DMS 273 treated with DMSO at 0.1 percent for 48 hours (cell line): ENCODE measurements at regions not wholly inside any gene's neighbourhood (a gene's known extent, or its start where the extent isn't known, plus 50 kb on each side); places are given as distances from the start of the nearest gene placed in this dataset.
"Not testable (repeated sequence)": the region's sequence is repeated elsewhere in the genome, so short reads cannot be mapped to it uniquely, and the experiment has no call there.

Experiments used
- DNase-seq: peaks from one replicate; lab custom pipeline; 2025; lab: John Stamatoyannopoulos, UW

DNA sequence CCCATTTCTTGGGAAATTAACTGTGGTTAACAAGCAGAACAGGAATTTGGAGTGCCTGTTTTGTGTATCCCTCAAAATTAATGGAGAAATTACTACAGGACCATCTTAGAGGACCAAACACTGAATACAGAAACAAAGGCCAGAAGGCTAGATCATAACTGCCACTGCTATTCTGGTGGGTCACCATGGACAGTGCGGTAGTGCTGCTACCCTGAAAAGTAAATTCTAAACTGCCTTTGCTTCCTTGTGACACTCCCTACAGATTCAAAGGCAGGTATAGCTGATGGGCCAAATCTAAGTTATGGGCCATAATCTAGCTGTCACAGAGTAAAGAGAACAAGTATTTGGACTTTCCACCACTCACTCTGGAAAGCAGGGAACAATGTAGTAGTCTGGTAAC, 575.8 kb upstream of the ADGRB3 start:
- no peak for DNase-seq

DNA sequence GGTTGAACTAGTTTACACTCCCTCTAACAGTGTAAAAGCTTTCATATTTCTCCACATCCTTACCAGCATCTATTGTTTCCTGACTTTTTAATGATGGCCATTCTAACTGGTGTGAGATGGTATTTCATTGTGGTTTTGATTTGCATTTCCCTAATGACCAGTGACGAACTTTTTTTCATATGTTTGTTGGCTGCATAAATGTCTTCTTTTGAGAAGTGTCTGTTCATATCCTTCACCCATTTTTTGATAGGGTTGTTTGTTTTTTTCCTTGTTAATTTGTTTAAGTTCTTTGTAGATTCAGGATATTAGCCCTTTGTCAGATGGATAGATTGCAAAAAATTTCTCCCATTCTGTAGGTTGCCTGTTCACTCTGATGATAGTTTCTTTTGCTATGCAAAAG, 578.5 kb upstream of the ADGRB3 start:
- DNase-seq: not testable (repeated sequence)

DNA sequence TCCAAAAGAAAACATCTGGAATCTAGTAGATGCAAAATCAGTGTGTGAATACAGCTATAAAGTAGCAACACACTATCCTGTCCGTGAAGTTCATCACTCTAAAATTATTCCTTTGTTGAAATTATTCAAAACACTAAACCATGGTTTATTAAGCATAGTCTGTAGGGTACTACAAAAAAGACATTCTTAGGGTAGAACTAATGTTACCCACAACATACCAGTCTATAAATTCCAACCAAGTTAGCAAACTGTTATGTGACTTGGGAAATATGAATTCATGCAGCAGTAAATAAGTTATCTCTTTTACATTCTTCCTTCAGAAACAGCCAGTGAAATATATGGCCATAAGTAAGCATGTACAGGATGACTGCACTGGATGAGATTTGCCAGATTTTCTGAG, 580.3 kb upstream of the ADGRB3 start:
- DNase-seq: no peak

DNA sequence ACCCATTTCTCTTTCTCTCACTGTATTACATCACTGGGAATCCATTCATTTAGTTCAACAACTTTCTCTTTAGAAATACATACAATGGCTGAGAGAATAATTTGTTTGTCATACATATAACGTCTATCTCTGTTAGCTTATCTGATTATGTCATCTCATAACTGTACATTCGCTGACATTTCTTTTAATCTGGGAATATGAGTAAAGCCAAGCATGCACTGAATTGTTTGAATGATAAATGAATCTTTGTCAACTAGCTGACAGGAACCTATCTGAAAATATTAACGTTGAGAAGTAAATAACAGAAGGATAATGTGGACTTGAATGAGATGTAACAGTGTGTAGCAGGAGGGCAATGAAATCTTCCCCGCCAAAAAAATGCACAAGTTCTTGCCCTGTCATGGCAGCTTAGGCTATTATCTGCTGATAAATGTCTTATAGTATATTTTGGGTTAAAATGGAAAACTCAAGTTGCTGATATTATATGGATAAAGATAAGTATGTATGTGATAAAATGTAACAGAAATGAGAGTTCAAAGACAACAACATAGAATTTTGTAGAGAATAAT, 581.2 kb upstream of the ADGRB3 start:
- no peak for DNase-seq

DNA sequence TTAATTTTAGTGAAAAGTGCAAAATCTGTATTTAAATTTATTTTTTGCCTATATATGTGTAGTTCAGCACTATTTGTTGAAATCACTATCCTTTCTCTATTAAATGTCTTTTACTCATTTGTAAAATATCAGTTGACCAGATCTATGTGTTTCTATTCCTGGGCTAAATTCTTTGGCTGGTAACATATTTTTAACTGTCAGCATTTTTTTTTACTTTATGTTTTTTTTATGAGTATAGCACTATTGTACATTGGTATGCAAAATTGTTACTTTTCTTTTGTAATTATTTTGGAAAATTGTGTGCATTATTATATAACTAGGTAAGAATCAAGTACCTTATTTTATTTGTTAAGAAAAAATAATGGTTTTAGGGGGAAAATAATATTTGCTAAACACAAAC, 582.8 kb upstream of the ADGRB3 start:
- no peak for DNase-seq

DNA sequence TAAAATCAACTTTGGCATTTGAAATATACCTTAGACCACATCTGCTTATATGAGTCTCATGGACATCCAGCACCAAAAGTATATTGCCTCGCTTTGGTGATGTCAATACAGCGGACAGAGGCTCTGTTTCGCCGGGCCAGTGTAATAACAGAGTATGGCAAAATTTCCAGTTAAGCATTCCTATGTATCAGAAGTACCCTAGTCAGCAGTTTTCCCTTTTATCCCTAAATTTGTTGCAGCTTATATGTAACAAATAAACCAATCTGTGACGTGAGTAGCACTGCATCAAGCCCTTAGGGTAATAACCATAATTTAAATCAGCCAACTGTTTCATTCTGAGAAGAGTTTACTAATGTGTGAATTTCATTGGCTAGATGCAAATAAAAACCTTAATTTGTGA, 585.5 kb upstream of the ADGRB3 start:
- no peak for DNase-seq

DNA sequence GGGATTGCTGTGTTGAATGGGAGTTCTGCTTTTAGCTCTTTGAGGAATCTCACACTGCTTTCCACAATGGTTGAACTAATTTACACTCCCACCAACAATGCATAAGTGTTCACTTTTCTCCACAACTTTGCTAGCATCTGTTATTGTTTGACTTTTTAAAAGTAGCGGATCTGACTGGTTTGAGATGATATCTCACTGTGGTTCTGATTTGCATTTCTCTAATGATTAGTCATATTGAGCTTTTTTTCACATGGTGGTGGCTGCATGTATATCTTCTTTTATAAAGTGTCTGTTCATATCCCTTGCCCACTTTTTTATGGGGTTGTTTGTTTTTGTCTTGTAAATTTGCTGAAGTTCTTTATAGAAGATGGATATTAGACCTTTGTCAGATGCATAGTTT, 588.3 kb upstream of the ADGRB3 start:
- no peak for DNase-seq

DNA sequence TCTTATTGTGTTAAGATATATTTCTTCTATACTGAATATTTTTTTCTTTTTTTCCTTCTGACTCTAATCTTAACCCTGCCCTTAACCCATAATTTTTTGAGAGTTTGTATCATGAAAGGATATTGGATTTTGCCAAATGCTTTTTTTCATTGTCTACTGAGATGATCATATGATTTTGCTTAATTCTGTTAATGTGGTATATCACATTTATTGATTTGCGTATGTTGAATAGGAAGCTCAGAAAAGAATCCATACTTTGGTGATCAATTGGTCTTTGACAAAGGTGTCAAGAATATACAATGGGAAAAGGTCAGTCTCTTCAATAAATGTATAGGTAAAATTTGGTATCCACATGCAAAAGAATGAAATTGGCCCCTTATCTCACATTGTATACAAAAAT, 588.8 kb upstream of the ADGRB3 start:
- no peak for DNase-seq

DNA sequence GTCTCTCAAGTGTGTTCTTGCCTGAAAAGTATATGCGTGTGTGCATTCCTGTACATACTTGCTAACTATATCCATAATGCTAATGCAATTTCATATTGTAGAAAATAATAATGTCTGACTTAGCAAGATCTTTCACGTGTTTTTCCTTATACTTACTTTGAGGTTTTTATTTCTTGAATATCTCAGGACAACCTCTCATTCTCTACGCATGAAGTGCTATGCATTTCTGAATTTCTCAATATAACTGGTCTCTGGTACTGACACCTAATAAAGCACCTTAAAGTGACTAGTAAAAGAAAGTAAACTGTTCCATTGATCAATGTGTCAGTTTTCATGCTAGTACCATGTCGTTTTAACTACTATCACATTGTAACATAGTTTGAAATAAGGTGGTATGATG, 589.9 kb upstream of the ADGRB3 start:
- DNase-seq: no peak

DNA sequence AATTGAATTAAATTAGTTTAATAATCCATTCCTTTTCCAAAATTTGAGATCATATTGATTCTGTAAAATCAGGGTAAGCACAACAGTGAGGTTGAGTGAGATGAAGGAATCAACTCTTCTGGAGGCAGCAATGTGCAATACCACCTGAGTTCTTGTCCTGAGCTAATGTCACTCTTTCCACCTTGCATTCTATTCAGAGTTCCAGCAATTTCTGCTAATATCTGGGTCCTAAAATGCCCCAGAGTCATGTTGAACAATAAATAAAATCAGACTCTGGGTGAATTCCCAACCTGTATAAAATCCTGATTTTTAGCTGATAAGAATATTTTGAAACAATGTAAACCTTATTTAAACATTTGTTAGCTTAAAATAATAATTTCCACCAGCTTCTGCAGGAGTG, 590.8 kb upstream of the ADGRB3 start:
- no peak for DNase-seq

DNA sequence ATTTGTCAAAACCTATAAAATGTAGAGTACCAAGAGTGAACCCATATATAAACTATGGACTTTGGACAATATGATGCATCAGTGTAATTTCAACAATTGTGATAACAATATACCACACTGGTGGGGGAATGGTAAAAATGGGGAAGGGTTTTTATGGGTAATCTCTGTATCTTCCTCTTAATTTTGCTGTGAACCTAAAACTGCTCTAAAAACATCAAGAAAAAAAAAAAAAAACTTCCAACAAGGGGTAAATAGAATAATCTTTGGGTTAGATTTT, 592.0 kb upstream of the ADGRB3 start:
- DNase-seq: no peak

DNA sequence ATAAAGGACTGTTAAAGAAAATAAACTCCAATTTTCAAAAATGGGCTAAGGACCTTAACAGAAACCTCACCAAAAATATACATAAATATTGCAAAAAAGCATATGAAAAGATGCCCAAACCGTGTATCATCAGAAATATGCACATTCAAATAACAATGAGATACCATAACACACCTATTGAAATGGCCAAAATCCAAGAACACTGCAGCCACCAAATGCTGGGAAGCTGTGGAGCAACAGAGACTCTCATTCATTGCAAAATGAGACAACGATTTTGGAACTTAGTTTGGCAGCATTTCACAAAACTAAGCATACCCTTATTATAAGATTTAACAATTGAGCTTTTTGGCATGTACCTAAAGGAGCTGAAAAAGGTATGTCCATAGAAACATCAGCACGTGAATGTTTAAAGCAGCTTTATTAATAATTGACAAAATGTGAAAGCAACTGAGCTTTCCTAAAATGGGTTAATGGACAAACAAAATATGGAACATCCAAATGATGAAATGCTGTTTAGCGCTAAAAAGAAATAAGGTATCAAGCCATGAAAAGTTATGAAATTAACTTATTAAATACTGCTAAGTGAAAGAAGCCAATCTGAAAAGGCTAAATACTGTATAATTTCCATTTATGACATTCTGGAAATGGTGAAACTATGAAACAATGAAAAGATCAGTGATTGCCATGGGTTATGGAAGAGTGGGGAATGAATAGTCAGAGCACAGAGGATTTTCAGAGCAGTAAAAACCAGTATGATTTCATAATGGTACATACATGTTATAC, 592.6 kb upstream of the ADGRB3 start:
- no peak for DNase-seq

DNA sequence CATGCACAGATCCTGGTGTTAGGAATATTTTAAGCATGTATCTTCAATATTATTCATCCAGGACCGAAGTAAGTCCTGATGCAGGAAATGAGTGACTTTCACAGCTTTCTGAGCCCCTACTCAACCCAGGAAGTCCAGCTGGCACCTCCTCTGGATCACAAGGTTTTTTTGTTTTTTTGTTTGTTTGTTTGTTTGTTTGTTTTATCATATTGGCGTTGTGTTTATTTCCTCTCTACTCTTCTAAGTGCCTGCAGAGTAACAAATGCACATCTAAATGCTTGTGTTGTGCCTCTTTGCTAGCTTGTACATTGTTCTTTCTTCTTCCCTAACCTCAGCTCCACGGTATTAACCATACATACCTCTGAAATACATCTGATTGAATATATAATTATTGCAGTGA, 594.3 kb upstream of the ADGRB3 start:
- DNase-seq: no peak

DNA sequence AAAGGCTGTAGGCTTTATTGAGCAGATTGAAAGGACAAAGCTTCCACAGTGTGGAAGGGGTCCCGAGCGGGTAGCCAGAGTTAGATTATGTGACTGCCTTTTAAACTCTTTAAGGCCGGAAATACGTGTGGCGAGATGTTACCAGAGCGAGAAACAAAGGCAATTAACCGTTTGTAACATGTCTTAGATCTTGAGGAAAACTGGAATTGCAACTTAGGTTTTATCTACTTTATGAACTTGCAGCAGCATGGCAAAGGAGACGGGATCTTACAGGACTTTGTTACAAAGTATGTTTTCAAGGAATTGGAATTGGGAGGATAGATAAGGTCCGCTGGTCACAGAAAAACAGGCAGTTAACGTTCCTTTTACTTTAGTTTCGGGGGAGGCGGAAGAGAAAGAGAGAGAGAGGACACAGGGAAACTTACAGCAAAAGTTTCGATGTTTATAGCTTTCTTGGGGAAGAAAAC, 594.7 kb upstream of the ADGRB3 start:
- DNase-seq: no peak

DNA sequence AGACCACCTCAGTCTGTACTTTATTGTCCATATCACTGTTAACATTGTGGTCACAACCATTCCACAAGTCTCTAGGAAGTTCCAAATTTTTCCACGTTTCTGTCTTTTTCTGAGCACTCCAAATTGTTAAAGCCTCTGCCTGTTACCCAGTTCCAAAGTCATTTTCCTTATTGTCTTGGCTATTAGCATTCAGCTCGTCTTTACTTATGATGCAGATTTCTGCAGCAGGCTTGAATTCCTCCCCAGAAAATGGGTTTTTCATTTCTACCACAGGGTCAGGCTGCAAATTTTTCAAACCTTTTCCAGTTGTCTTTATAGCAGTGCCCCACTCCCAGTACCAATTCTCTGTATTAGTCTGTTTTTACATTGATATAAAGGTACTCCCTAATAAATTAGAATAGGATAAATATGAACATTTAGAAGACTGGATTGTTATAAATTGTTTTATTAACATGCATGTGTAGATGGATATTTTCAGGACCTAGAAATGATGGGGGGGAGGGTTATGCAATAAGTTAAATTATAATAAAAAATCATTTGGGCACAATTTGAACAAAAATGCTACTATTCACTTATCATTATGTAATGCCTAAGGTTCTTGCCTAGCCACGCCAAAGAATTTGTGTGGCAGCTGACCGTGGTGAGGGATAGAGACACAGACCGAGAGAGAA, 595.3 kb upstream of the ADGRB3 start:
- DNase-seq: no peak

DNA sequence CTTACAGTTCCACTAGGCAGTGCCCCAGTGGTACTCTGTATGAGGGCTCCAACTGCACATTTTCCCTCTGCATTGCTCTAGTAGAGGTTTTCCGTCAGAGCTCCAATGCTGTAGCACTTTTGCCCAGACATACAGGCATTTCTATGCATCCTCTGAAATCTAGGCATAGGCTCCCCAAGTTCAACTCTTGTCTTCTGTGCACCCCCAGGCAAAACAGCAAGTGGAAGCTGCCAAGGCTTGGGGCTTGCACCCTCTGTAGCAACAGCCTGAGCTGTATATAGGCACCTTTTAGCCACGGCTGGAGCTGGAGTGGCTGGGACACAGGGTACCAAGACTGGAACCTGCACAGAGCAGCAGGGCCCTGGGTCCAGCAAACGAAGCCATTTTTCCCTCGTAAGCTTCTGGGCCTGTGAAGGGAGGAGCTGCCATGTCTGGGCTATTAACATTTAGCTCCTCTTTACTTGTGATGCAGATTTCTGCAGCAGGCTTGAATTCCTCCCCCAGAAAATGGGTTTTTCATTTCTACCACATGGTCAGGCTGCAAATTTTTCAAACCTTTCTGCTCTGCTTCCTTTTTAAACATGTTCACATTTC, 596.2 kb upstream of the ADGRB3 start:
- no peak for DNase-seq

DNA sequence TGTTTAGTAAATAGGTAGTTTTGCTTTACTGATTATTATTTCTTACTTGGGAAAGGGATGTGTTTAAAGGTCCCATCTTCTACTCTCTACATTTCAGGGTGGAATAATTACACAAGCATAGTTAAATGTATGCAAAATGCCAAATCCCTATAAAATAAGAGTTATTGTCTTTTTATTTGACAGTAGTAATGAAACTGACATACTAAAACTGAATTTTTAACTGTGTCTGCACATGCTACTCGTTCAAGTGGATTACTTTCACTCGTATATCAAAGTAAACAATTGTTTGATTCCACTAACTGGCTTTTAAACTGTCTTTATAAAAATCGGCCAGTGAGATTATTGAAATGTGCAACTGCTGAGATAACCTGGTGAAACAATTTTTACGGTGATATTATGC, 602.9 kb upstream of the ADGRB3 start:
- DNase-seq: no peak

DNA sequence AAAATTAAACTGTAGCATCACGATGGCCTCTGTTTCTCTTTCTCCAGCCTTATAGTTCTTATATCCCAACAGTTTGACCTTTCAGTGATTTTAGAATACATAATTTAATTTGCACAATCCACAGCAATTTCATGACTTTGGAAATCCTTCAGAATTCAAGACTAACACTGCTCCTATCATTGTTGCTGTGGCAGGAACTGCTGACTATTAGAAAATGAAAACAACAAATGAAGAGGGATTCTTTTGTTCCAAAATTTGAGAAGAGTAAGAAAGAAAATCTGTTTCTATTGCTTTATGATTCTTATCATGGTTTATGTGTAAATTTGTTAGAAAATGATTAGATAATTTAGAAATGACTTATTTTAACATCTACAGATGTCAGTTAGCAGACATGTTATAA, 604.0 kb upstream of the ADGRB3 start:
- no peak for DNase-seq

DNA sequence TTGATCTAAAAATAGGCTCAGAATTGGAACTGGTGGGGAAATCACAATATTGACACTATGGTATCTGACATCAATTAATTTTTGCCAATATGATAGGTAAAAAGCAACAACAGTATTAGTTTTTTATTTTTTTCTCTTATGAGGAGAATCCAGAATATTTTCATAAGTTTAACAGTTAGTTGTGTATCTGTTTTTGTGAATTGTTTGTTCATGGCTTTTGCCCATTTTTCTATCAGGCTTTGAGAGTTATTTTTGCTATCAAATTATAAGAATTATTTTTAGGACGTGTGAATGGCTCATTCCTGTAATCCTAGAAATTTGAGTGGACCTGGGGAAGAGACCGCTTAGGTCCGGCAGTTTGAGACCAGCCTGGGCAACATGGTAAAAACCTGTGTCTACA, 608.6 kb upstream of the ADGRB3 start:
- DNase-seq: no peak

DNA sequence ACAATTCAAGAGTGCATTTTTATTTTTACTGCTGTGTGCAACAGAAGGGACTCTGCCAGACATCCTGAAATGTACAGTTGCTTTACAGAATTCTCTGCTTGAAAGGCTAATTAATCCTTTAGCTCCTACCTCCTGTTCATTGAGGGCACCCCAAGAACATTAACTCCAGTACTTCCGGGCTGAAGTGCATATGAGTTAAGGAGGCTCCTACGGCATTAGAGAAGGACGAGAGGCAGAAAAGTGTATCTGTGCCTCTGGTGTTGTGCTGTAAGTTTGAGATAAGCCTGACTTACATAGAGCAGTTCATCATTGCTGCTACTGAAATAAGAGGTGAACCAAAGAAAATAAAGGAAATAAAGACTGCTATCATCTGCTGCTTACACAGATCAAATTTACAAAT, 609.3 kb upstream of the ADGRB3 start:
- no peak for DNase-seq

DNA sequence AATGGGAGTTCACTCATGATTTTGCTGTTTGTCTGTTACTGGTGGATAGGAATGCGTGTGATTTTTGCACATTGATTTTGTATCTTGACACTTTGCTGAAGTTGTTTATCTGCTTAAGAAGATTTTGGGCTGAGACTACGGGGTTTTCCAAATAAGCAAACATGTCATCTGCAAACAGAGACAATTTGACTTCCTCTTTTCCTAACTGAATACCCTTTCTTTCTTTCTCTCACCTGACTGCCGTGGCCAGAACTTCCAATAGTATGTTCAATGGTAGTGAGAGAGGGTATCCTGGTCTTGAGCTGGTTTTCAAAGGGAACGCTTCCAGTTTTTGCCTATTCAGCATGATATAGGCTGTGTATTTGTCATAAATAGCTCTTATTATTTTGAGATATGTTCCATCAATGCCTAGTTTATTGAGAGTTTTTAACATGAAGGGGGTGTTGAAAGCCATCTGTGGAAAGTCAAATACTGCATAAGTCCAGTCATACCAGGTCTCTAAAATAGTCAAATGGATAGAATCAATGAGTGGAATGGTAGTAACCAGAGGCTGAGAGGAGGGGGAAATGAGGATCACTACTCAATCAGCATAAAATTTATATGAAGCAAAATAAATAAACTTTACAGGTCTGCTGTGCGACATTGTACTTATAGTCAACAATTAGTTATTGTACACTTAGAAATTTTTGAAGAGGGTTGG, 610.4 kb upstream of the ADGRB3 start:
- DNase-seq: no peak

DNA sequence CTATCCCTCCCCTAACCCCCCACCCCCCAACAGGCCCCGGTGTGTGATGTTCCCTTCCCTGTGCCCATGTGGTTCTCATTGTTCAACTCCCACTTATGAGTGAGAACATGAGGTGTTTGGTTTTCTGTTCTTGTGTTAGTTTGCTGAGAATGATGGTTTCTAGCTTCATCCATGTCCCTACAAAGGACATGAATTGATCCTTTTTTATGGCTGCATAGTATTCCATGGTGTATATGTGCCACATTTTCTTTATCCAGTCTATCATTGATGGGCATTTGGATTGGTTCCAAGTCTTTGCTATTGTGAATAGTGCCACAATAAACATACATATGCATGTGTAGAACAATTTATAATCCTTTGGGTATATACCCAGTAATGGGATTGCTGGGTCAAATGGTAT, 612.1 kb upstream of the ADGRB3 start:
- not testable (repeated sequence) for DNase-seq
